Ovary (tissue), 7 donors: ENCODE measurements at regions not wholly inside any gene's neighbourhood (a gene's known extent, or its start where the extent isn't known, plus 50 kb on each side); places are given as distances from the start of the nearest gene placed in this dataset.
"Not testable (repeated sequence)": the region's sequence is repeated elsewhere in the genome, so short reads cannot be mapped to it uniquely, and the experiment has no call there.

Experiments
- DNase-seq, 5 donors: peaks; one replicate each; pipeline ENCODE4 v3.0.0-alpha.2; 2019 to 2020
- H3K27ac ChIP-seq, 2 donors: fragments of 200-600 bp; one replicate each; pipeline versions ENCODE4 v1.5.1 to v1.8.0; 2019 to 2022
- H3K27me3 ChIP-seq: fragments of 200-600 bp; one replicate; pipeline ENCODE4 v1.8.0; 2022
- H3K36me3 ChIP-seq: fragments of 200-600 bp; sonication (generic); one replicate; pipeline ENCODE4 v1.5.1; 2019
- H3K4me1 ChIP-seq: one replicate; pipeline ENCODE4 v1.8.1; 2013; ENCODE audit warnings: mild to moderate bottlenecking, moderate library complexity; ENCODE audit not compliant: insufficient read depth
- H3K4me3 ChIP-seq: fragments of 200-600 bp; sonication (generic); one replicate; pipeline ENCODE4 v1.5.1; 2017
- H3K9me3 ChIP-seq, 2 donors: fragments of 200-600 bp in 1 of 2; sonication (generic) in 1 of 2; one replicate each; pipeline versions ENCODE4 v1.5.1 to v1.8.1; 2013 to 2019; ENCODE audit warnings: mild to moderate bottlenecking in 1 of 2, moderate library complexity in 1 of 2
- WGBS, 3 donors: extraction: QIAGEN DNeasy Blood & Tissue Kit in 1 of 3; methylation state at CpG; one replicate each; pipeline versions ENCODE4 v1.1.5 to v1.1.7; 2013 to 2017; 5-methylcytosine and 5-hydroxymethylcytosine counted together
- intact Hi-C, 4 donors: fragments of 100-400 bp; cut with DNase I; formaldehyde crosslinking; loops; one replicate each; pipeline versions ENCODE4 v1.11.0 to v1.15.1; 2022 to 2023
- donor health status: DM: no; HTN: no; CAD: no; lungs with moderate emphysema.
- donor health status: DM: no; HTN: no; CAD: no.
- donor health status: Bipolar disorder and iron deficiency.
- donor health status: DM: no; HTN: no; CAD: no.
- donor health status: DM: yes; HTN: yes; CAD: no.

GRCh38 chr9:67708109-67708508, 150.6 kb upstream of the ANKRD20A1 start:
- H3K4me3 ChIP-seq, H3K27me3 ChIP-seq, H3K4me1 ChIP-seq, H3K36me3 ChIP-seq, DNase-seq, H3K27ac ChIP-seq, intact Hi-C loops, H3K9me3 ChIP-seq: not testable (repeated sequence)
- 96 to 100% methylated on average over 1 of the region's 2 CpGs; no CpG with 5 or more reads in 1 of the 3 donors for WGBS, 3 donors

- H3K27me3 ChIP-seq, H3K36me3 ChIP-seq, H3K4me1 ChIP-seq, H3K27ac ChIP-seq, H3K9me3 ChIP-seq, intact Hi-C loops, H3K4me3 ChIP-seq: not testable (repeated sequence)
- 4% methylated on average over 13 of the region's 32 CpGs; no CpG with 5 or more reads in 2 of the 3 donors for WGBS, 3 donors
- DNase-seq, result peak in 4 of 5 donors; percentile 16 to 45 (median 36)
Measured at GRCh38 chr9:67711429-67711828, 147.3 kb upstream of the ANKRD20A1 start.

GRCh38 chr9:67711931-67712330, 146.8 kb upstream of the ANKRD20A1 start:
- H3K4me1 ChIP-seq, H3K4me3 ChIP-seq, H3K9me3 ChIP-seq, H3K36me3 ChIP-seq, intact Hi-C loops, H3K27me3 ChIP-seq: not testable (repeated sequence)
- peak; percentile 12 to 28 (median 15) for DNase-seq
- 20 to 34% (median 29%) methylated on average over 1 to 7 of the region's 10 CpGs for WGBS, 3 donors
- peak overlapping the region in 1 of 2 donors; percentile 42 for H3K27ac ChIP-seq

- H3K4me1 ChIP-seq, H3K36me3 ChIP-seq, H3K9me3 ChIP-seq, intact Hi-C loops, H3K27ac ChIP-seq, H3K4me3 ChIP-seq, H3K27me3 ChIP-seq: not testable (repeated sequence)
- peak in 4 of 5 donors; percentile 9 to 16 (median 14) for DNase-seq
- WGBS, 3 donors, result 12 to 23% (median 15%) methylated on average over 3 to 5 of the region's 9 CpGs
Measured at GRCh38 chr9:67712956-67713355, 145.8 kb upstream of the ANKRD20A1 start.

- peak; percentile 18 to 48 (median 44) for DNase-seq
- H3K36me3 ChIP-seq, H3K27ac ChIP-seq, H3K27me3 ChIP-seq, H3K9me3 ChIP-seq, intact Hi-C loops, H3K4me1 ChIP-seq, H3K4me3 ChIP-seq: not testable (repeated sequence)
- 10 to 40% (median 15%) methylated on average over 10 to 11 of the region's 28 CpGs for WGBS, 3 donors
Measured at GRCh38 chr9:67717830-67718388, 140.8 kb upstream of the ANKRD20A1 start.

- H3K4me1 ChIP-seq, H3K27me3 ChIP-seq, intact Hi-C loops, H3K9me3 ChIP-seq, H3K4me3 ChIP-seq, H3K27ac ChIP-seq, H3K36me3 ChIP-seq: not testable (repeated sequence)
- WGBS, 3 donors, result 90 to 93% (median 90%) methylated on average over 14 to 16 of the region's 16 CpGs
- peak in 4 of 5 donors; percentile 9 to 27 (median 16) for DNase-seq
Measured at GRCh38 chr9:67720491-67720890, 138.2 kb upstream of the ANKRD20A1 start.

- WGBS, 3 donors, result no CpG with 5 or more reads among the region's 41 CpGs
- intact Hi-C loops, H3K9me3 ChIP-seq, H3K4me3 ChIP-seq, H3K4me1 ChIP-seq, DNase-seq, H3K27ac ChIP-seq, H3K27me3 ChIP-seq, H3K36me3 ChIP-seq: not testable (repeated sequence)
Measured at GRCh38 chr9:67722460-67723090, 136.2 kb upstream of the ANKRD20A1 start.

GRCh38 chr9:67723185-67723584, 135.5 kb upstream of the ANKRD20A1 start:
- H3K36me3 ChIP-seq, H3K27ac ChIP-seq, H3K4me1 ChIP-seq, H3K9me3 ChIP-seq, H3K27me3 ChIP-seq, H3K4me3 ChIP-seq, intact Hi-C loops: not testable (repeated sequence)
- DNase-seq, result peak; percentile 16 to 49 (median 23)
- 0 to 6% (median 3%) methylated on average over 2 to 8 of the region's 15 CpGs for WGBS, 3 donors

- H3K4me3 ChIP-seq, H3K9me3 ChIP-seq, H3K27me3 ChIP-seq, H3K27ac ChIP-seq, H3K36me3 ChIP-seq, intact Hi-C loops, H3K4me1 ChIP-seq: not testable (repeated sequence)
- peak; percentile 18 to 59 (median 47) for DNase-seq
- 20 to 79% (median 42%) methylated on average over 4 to 7 of the region's 11 CpGs for WGBS, 3 donors
Measured at GRCh38 chr9:67724885-67725284, 133.8 kb upstream of the ANKRD20A1 start.

- H3K27me3 ChIP-seq, H3K4me3 ChIP-seq, H3K4me1 ChIP-seq, H3K9me3 ChIP-seq, H3K36me3 ChIP-seq, intact Hi-C loops, H3K27ac ChIP-seq: not testable (repeated sequence)
- WGBS, 3 donors, result 1% methylated on average over 18 of the region's 58 CpGs; no CpG with 5 or more reads in 2 of the 3 donors
- DNase-seq, result peak; percentile 18 to 41 (median 32)
Measured at GRCh38 chr9:67726213-67726988, 132.3 kb upstream of the ANKRD20A1 start.

- H3K4me3 ChIP-seq, intact Hi-C loops: not testable (repeated sequence)
- WGBS, 3 donors, result 33 to 80% (median 56%) methylated on average over 1 to 2 of the region's 4 CpGs
Measured at GRCh38 chr9:67763133-67763532, 95.6 kb upstream of the ANKRD20A1 start.

GRCh38 chr9:67771807-67772206, 86.9 kb upstream of the ANKRD20A1 start:
- WGBS, 3 donors, result 100% methylated on average over 1 to 2 of the region's 3 CpGs; no CpG with 5 or more reads in 1 of the 3 donors
- H3K9me3 ChIP-seq, DNase-seq, intact Hi-C loops, H3K4me3 ChIP-seq, H3K27ac ChIP-seq, H3K27me3 ChIP-seq, H3K36me3 ChIP-seq, H3K4me1 ChIP-seq: not testable (repeated sequence)

More at GRCh38 chr9:67763133-67763532, 95.6 kb upstream of the ANKRD20A1 start:
- not testable (repeated sequence) for DNase-seq, H3K36me3 ChIP-seq, H3K27me3 ChIP-seq, H3K9me3 ChIP-seq, H3K27ac ChIP-seq, H3K4me1 ChIP-seq
